ENCODE measurements at regions not wholly inside any gene's neighbourhood (a gene's known extent, or its start where the extent isn't known, plus 50 kb on each side); places are given as distances from the start of the nearest gene placed in this dataset.

DNA sequence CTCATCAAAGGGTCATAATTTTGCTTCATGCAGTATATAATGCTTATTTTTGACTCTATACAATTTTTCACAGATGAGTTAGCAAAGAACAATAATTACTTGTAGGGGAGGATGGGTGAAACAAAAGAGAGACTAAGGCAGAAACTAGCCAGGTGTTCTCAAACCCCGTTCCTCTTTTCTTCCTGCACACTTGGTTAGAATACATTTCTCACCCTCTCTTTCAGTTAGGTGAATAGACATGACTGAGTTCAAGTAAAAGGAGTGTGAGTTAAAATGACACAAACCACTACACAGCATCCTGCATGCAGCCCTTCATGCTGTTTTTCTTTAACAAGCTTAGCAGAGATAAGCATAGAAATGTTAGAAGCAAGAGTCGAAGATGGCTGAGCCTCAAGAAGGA lies 922.2 kb downstream of the TBL1XR1 start:
- H4K20me1 ChIP-seq (ENCODE audit: insufficient read depth, low read length), result no peaks in the 10 kb centered on the region
- H3K4me2 ChIP-seq (ENCODE audit: low read length), result peak overlapping the region; percentile 96
- DNase-seq (ENCODE audit: low spot score), result peak; percentile 86
- no TSS peak for BruUV-seq (replicated peaks)
- peak overlapping the region; percentile 69 for H3K4me3 ChIP-seq (ENCODE audit: low read depth, low read length, poor library complexity, severe bottlenecking)
- H3K27ac ChIP-seq (ENCODE audit: low read depth, low read length, poor library complexity, severe bottlenecking), result peak overlapping the region; percentile 96
- H2AFZ ChIP-seq (ENCODE audit: low read length), result peak overlapping the region; percentile 88; the same call in 1 of the 2 replicates
- CTCF ChIA-PET (ENCODE audit: unreplicated experiment), result no interaction called here
- TF ChIP-seq, protein P1, sequence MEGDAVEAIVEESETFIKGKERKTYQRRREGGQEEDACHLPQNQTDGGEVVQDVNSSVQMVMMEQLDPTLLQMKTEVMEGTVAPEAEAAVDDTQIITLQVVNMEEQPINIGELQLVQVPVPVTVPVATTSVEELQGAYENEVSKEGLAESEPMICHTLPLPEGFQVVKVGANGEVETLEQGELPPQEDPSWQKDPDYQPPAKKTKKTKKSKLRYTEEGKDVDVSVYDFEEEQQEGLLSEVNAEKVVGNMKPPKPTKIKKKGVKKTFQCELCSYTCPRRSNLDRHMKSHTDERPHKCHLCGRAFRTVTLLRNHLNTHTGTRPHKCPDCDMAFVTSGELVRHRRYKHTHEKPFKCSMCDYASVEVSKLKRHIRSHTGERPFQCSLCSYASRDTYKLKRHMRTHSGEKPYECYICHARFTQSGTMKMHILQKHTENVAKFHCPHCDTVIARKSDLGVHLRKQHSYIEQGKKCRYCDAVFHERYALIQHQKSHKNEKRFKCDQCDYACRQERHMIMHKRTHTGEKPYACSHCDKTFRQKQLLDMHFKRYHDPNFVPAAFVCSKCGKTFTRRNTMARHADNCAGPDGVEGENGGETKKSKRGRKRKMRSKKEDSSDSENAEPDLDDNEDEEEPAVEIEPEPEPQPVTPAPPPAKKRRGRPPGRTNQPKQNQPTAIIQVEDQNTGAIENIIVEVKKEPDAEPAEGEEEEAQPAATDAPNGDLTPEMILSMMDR (conservative IDR thresholded peaks at IDR 0.05; ENCODE audit: low read length), result no peak
- no peak for TF ChIP-seq EZH2phosphoT487 (IDR thresholded peaks at IDR 0.05; ENCODE audit: borderline replicate concordance, low read depth, low read length)
- no peaks in the 10 kb centered on the region for H3K9me3 ChIP-seq (ENCODE audit: low read length)
- H3K4me1 ChIP-seq (ENCODE audit: insufficient read depth, low read length, poor library complexity, severe bottlenecking), result peaks cover 46% of the 10 kb centered on the region
- POLR2A ChIA-PET, result interaction anchor here (0.6 kb wide), 1 partner anchor 27 kb away, joined by 3 read pairs; no protein-coding TSS in a partner anchor
- intact Hi-C loops (cut with micrococcal nuclease; ENCODE audit: unreplicated experiment), result no loop called here
- peaks cover 37% of the 10 kb centered on the region; the same call in 1 of the 2 replicates for H3K79me2 ChIP-seq (ENCODE audit: insufficient read depth, low read depth, low read length)
- H3K36me3 ChIP-seq (ENCODE audit: insufficient read depth, low read length), result no peaks in the 10 kb centered on the region
- H3K9me2 ChIP-seq (ENCODE audit: insufficient read depth, low read length), result no peaks in the 10 kb centered on the region

DNA sequence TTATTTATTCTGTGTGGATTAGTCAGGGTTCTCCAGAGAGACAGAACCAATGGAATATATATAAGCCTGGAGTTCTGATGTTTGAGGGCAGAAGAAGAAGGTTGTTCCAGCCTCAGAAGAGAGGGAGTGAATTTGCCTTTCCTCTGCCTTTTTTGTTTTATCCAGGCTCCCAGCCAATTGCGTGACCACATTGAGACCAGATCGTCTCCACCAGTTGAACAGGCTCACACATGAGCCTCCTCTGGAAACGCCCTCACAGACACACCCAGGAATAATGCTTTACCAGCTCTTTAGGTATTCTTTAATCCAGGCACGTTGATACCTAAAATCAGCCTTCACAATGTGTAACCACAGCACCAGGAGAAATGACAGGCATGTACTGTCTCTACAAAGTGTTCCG lies 923.1 kb downstream of the TBL1XR1 start:
- peak overlapping the region; percentile 96 for H3K4me2 ChIP-seq (ENCODE audit: low read length)
- no peak for TF ChIP-seq EZH2phosphoT487 (IDR thresholded peaks at IDR 0.05; ENCODE audit: borderline replicate concordance, low read depth, low read length)
- TF ChIP-seq, protein P1 (conservative IDR thresholded peaks at IDR 0.05; ENCODE audit: low read length), result no peak
- H3K9me2 ChIP-seq (ENCODE audit: insufficient read depth, low read length), result no peaks in the 10 kb centered on the region
- H4K20me1 ChIP-seq (ENCODE audit: insufficient read depth, low read length), result no peaks in the 10 kb centered on the region
- peaks cover 27% of the 10 kb centered on the region; the same call in 1 of the 2 replicates for H3K79me2 ChIP-seq (ENCODE audit: insufficient read depth, low read depth, low read length)
- peak overlapping the region; percentile 96 for H3K27ac ChIP-seq (ENCODE audit: low read depth, low read length, poor library complexity, severe bottlenecking)
- BruUV-seq (replicated peaks), result no TSS peak
- H3K9me3 ChIP-seq (ENCODE audit: low read length), result no peaks in the 10 kb centered on the region
- peak; percentile 17 for DNase-seq (ENCODE audit: low spot score)
- peaks cover 46% of the 10 kb centered on the region for H3K4me1 ChIP-seq (ENCODE audit: insufficient read depth, low read length, poor library complexity, severe bottlenecking)
- no peaks in the 10 kb centered on the region for H3K36me3 ChIP-seq (ENCODE audit: insufficient read depth, low read length)
- peak overlapping the region; percentile 69 for H3K4me3 ChIP-seq (ENCODE audit: low read depth, low read length, poor library complexity, severe bottlenecking)
- ChIA-PET POLR2A (interaction anchor here (1.0 kb wide), 1 partner anchor 10 kb away, joined by 3 read pairs; no protein-coding TSS in a partner anchor), CTCF (ENCODE audit: unreplicated experiment) (no interaction called here)
- intact Hi-C loops (cut with micrococcal nuclease; ENCODE audit: unreplicated experiment), result no loop called here
- peak overlapping the region; percentile 88 for H2AFZ ChIP-seq (ENCODE audit: low read length)

DNA sequence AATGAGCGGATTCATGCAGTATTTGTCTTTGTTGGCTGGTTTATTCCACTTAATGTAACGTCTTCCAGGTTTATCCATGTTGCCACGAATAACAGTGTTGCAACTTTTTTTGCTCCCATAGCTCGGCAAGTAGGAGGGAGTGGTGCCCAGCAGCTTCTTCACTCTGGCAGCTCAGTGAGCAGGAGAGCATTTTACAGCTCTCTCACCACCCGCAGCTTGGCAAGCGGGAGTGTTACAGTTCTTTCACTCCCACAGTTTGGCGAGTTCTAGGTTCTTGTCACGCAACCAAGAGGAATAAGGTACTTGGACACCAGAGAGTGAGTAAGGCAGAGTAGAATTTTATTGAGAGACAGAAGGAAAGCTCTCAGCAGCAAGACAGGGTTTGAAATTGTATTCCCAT lies 935.2 kb downstream of the TBL1XR1 start:
- peaks cover 21% of the 10 kb centered on the region for H3K9me3 ChIP-seq (ENCODE audit: low read length)
- no peak for DNase-seq (ENCODE audit: low spot score)
- H3K4me3 ChIP-seq (ENCODE audit: low read depth, low read length, poor library complexity, severe bottlenecking), result no peak overlapping the region
- H4K20me1 ChIP-seq (ENCODE audit: insufficient read depth, low read length), result no peaks in the 10 kb centered on the region
- BruUV-seq (replicated peaks), result no TSS peak
- H3K79me2 ChIP-seq (ENCODE audit: insufficient read depth, low read depth, low read length), result no peaks in the 10 kb centered on the region
- H3K4me2 ChIP-seq (ENCODE audit: low read length), result no peak overlapping the region
- no peak for TF ChIP-seq EZH2phosphoT487 (IDR thresholded peaks at IDR 0.05; ENCODE audit: borderline replicate concordance, low read depth, low read length)
- TF ChIP-seq, protein P1 (conservative IDR thresholded peaks at IDR 0.05; ENCODE audit: low read length), result no peak
- no peaks in the 10 kb centered on the region for H3K9me2 ChIP-seq (ENCODE audit: insufficient read depth, low read length)
- ChIA-PET CTCF (ENCODE audit: unreplicated experiment) (no interaction called here), POLR2A (no interaction called here)
- intact Hi-C loops (cut with micrococcal nuclease; ENCODE audit: unreplicated experiment), result no loop called here
- no peaks in the 10 kb centered on the region for H3K4me1 ChIP-seq (ENCODE audit: insufficient read depth, low read length, poor library complexity, severe bottlenecking)
- no peak overlapping the region for H3K27ac ChIP-seq (ENCODE audit: low read depth, low read length, poor library complexity, severe bottlenecking)
- H3K36me3 ChIP-seq (ENCODE audit: insufficient read depth, low read length), result no peaks in the 10 kb centered on the region
- peak overlapping the region; percentile 27; the same call in 1 of the 2 replicates for H2AFZ ChIP-seq (ENCODE audit: low read length)
